ENCODE measurements at regions not wholly inside any gene's neighbourhood (a gene's known extent, or its start where the extent isn't known, plus 50 kb on each side); places are given as distances from the start of the nearest gene placed in this dataset.

GRCh38 chr16:26374279-26374925, 682.6 kb downstream of the HS3ST4 start:
- no peak for FAIRE-seq
- no peak for TF ChIP-seq CTCF (optimal IDR thresholded peaks at IDR 0.05 in 1 of 3, IDR thresholded peaks at IDR 0.05 in 1 of 3, conservative IDR thresholded peaks at IDR 0.05 in 1 of 3; ENCODE audit: extremely low read depth in 1 of 3, insufficient read depth in 2 of 3, low read length in 3 of 3)
- TF ChIP-seq EZH2 (IDR thresholded peaks at IDR 0.05; ENCODE audit: low read length), result no peak
- Histone ChIP-seq H3K4me3 (ENCODE audit: control insufficient read depth in 2 of 3, extremely low read depth in 1 of 3, insufficient read depth in 2 of 3, low read depth in 1 of 3, low read length in 3 of 3) (no peak overlapping the region), H3K9ac (ENCODE audit: control insufficient read depth, extremely low read depth, insufficient read depth, low read length) (no peak overlapping the region), H3K9me3 (ENCODE audit: control insufficient read depth, low read depth, low read length) (peaks cover 15% of the 10 kb centered on the region), H3K27me3 (ENCODE audit: control insufficient read depth, extremely low read depth, insufficient read depth, low read length) (no peaks in the 10 kb centered on the region), H3K4me1 (ENCODE audit: control insufficient read depth, extremely low read depth, insufficient read depth, low read length) (no peaks in the 10 kb centered on the region), H3K27ac (ENCODE audit: control insufficient read depth, insufficient read depth, low read length) (no peak overlapping the region), H2AFZ (ENCODE audit: control insufficient read depth, low read length) (no peak overlapping the region), H3K9me1 (ENCODE audit: control insufficient read depth, extremely low read depth, insufficient read depth, low read length) (no peaks in the 10 kb centered on the region), H3K36me3 (ENCODE audit: control insufficient read depth in 2 of 2, extremely low read depth in 1 of 2, insufficient read depth in 2 of 2, low read length in 2 of 2) (no peaks in the 10 kb centered on the region), H3K79me2 (ENCODE audit: control insufficient read depth, insufficient read depth, low read length) (no peaks in the 10 kb centered on the region), H4K20me1 (ENCODE audit: control insufficient read depth, extremely low read depth, insufficient read depth, low read length) (no peaks in the 10 kb centered on the region), H3K4me2 (ENCODE audit: control insufficient read depth, extremely low read depth, insufficient read depth, low read depth, low read length) (no peak overlapping the region)
- DNase-seq (ENCODE audit: low read depth, low spot score), result no peak
- dilution Hi-C loops (cut with MboI; ENCODE audit: extremely low pct_ligation_motif_present, low sequenced_read_pairs), result no loop called here

GRCh38 chr16:26382586-26382985, 684.1 kb upstream of the C16orf82 start:
- no peaks in the 10 kb centered on the region for H4K20me1 ChIP-seq (ENCODE audit: control insufficient read depth, extremely low read depth, insufficient read depth, low read length)
- H3K4me1 ChIP-seq (ENCODE audit: control insufficient read depth, extremely low read depth, insufficient read depth, low read length), result no peaks in the 10 kb centered on the region

More at GRCh38 chr16:26382586-26382985, 684.1 kb upstream of the C16orf82 start:
- Histone ChIP-seq H3K9me3 (ENCODE audit: control insufficient read depth, low read depth, low read length) (no peaks in the 10 kb centered on the region), H3K4me3 (ENCODE audit: control insufficient read depth in 2 of 3, extremely low read depth in 1 of 3, insufficient read depth in 2 of 3, low read depth in 1 of 3, low read length in 3 of 3) (no peak overlapping the region), H3K79me2 (ENCODE audit: control insufficient read depth, insufficient read depth, low read length) (no peaks in the 10 kb centered on the region), H3K9me1 (ENCODE audit: control insufficient read depth, extremely low read depth, insufficient read depth, low read length) (no peaks in the 10 kb centered on the region), H3K9ac (ENCODE audit: control insufficient read depth, extremely low read depth, insufficient read depth, low read length) (no peak overlapping the region), H3K36me3 (ENCODE audit: control insufficient read depth in 2 of 2, extremely low read depth in 1 of 2, insufficient read depth in 2 of 2, low read length in 2 of 2) (no peaks in the 10 kb centered on the region), H2AFZ (ENCODE audit: control insufficient read depth, low read length) (no peak overlapping the region), H3K4me2 (ENCODE audit: control insufficient read depth, extremely low read depth, insufficient read depth, low read depth, low read length) (no peak overlapping the region), H3K27ac (ENCODE audit: control insufficient read depth, insufficient read depth, low read length) (no peak overlapping the region), H3K27me3 (ENCODE audit: control insufficient read depth, extremely low read depth, insufficient read depth, low read length) (no peaks in the 10 kb centered on the region)
- TF ChIP-seq CTCF (optimal IDR thresholded peaks at IDR 0.05 in 1 of 3, IDR thresholded peaks at IDR 0.05 in 1 of 3, conservative IDR thresholded peaks at IDR 0.05 in 1 of 3; ENCODE audit: extremely low read depth in 1 of 3, insufficient read depth in 2 of 3, low read length in 3 of 3), result no peak
- no peak for TF ChIP-seq EZH2 (IDR thresholded peaks at IDR 0.05; ENCODE audit: low read length)
- FAIRE-seq (no peak), DNase-seq (ENCODE audit: low read depth, low spot score) (no peak)
- dilution Hi-C loops (cut with MboI; ENCODE audit: extremely low pct_ligation_motif_present, low sequenced_read_pairs), result no loop called here
